Fibroblast of mammary gland (primary cell): ENCODE measurements at regions not wholly inside any gene's neighbourhood (a gene's known extent, or its start where the extent isn't known, plus 50 kb on each side); places are given as distances from the start of the nearest gene placed in this dataset.
"Not testable (repeated sequence)": the region's sequence is repeated elsewhere in the genome, so short reads cannot be mapped to it uniquely, and the experiment has no call there.

Source experiments
- DNase-seq: peaks from one replicate; pipeline ENCODE4 v3.0.0-alpha.2; 2010; ENCODE audit warnings: low read depth
- H3K4me3 ChIP-seq: 2 replicates; pipeline ENCODE4 v1.5.1; 2011; ENCODE audit warnings: low read depth, mild to moderate bottlenecking, low read length, moderate library complexity; ENCODE audit not compliant: control insufficient read depth
- TF ChIP-seq, protein P1 (sequence below): conservative IDR thresholded peaks from 2 replicates; pipeline ENCODE4 v1.5.1; 2011; ENCODE audit warnings: low read depth, low read length, inconsistent platforms; ENCODE audit not compliant: control insufficient read depth, insufficient read depth

DNA sequence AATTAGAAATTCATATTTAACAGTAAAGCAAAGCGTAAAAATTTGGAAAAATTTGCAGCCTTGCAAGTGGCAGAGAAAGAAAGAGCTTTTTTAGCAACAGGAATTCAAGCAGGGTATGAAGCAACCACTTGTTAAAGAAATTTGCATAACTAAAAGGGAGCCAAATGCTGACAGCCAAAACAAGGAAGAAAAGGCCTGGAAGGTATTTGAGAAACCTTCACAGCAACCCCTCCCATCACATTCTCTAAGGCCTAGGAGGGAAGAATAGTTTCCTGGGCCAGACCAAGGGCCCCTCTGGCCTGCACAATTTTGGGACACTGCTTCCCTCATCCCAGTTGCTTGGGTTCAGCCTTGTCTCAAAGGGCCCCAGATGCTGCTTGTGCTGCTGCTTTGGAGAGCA is 672.4 kb upstream of the TMPRSS15 start:
- DNase-seq = no peak
- H3K4me3 ChIP-seq = no peak overlapping the region
- TF ChIP-seq, protein P1, sequence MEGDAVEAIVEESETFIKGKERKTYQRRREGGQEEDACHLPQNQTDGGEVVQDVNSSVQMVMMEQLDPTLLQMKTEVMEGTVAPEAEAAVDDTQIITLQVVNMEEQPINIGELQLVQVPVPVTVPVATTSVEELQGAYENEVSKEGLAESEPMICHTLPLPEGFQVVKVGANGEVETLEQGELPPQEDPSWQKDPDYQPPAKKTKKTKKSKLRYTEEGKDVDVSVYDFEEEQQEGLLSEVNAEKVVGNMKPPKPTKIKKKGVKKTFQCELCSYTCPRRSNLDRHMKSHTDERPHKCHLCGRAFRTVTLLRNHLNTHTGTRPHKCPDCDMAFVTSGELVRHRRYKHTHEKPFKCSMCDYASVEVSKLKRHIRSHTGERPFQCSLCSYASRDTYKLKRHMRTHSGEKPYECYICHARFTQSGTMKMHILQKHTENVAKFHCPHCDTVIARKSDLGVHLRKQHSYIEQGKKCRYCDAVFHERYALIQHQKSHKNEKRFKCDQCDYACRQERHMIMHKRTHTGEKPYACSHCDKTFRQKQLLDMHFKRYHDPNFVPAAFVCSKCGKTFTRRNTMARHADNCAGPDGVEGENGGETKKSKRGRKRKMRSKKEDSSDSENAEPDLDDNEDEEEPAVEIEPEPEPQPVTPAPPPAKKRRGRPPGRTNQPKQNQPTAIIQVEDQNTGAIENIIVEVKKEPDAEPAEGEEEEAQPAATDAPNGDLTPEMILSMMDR = no peak

DNA sequence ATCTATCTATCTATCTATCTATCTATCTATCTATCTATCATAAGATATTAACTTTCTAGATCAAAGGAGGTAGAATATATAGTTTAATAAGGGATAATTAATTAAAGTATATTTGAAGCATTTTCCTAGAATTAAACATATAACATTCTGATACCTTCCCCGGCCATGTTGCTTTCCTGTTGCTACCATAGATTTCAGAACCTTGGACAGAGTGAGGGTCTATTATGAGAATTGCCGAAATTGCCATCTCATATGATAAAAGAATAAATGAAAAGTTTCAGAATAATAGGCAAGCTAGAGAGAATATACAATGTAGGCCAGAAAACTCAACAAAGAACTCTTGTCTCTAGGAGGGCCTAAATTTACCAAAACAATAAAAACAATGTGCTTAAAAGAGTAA is 706.1 kb upstream of the TMPRSS15 start:
- no peak for DNase-seq
- no peak overlapping the region for H3K4me3 ChIP-seq
- TF ChIP-seq, protein P1 = no peak

DNA sequence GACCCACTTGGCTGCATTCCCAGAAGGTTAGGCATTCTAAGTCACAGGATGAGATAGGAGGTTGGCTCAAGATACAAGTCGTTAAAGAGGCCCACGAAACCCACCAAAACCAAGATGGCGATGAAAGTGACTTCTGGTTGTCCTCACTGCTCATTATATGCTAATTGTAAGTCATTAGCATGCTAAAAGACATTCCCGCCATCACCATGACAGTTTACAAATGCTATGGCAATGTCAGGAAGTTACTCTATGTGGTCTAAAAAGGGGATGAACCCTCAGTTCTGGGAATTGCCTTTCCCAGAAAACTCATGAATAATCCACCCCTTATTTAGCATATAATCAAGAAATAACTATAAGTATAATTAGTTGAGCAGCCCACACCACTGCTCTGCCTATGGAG is 715.7 kb upstream of the TMPRSS15 start:
- not testable (repeated sequence) for H3K4me3 ChIP-seq, DNase-seq

DNA sequence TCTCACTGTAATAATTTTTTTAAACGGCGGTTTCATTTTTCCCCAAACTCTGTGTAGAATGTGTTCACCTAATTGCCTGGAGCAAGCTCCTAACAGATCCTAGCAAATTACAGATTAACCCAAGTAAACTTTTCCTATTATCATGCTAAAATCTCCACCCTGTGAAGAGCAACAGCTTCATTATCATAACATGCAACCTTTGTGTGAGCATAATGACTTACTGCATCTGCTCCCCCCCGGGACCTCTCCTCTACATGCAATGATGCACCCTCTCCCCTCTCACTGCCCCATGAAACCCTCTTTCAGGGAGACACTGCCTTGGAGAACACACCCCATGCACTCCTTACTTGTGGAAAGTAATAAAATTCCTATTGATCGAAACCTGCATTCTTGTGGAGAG is 717.0 kb upstream of the TMPRSS15 start:
- DNase-seq = no peak
- H3K4me3 ChIP-seq = no peak overlapping the region
- TF ChIP-seq, protein P1 = no peak

DNA sequence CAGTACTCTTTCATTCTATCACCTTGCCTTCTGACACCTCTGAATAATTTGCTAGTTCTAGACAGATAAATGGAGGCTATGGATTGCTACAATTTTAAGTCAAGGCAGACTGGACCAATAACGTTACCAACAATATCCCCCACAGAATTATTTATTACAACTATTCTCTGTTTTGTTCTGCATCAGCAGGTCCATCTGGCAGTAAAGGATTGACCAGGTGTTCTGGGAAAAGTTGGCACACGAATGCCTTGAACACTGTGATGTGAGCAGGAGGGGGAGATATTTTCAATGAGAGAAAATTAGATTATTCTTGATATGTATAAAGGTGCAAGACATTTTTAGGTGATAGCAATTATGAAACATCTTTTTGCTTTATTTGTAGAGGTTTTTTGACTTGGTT is 718.8 kb upstream of the TMPRSS15 start:
- TF ChIP-seq, protein P1 = no peak
- H3K4me3 ChIP-seq = no peak overlapping the region
- no peak for DNase-seq

DNA sequence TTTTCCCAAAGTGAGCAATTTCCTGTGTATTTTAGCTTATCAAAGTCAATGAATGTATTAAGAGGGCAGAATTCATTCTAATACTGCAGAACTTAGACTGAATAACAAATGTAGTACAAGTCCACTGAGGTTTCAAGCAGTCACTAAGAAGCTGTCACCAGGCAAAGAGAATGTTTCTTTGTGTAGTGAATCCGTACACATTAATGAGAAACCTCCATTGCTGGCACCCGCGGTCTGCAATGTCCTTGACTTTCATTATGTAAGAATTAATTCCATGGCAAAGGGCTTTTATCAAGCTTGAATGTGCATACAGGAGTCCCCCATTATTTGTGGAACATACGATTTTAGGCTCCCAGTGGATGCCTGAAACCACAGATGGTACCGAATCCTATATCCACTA is 719.5 kb upstream of the TMPRSS15 start:
- H3K4me3 ChIP-seq = no peak overlapping the region
- no peak for DNase-seq
- TF ChIP-seq, protein P1 = no peak

DNA sequence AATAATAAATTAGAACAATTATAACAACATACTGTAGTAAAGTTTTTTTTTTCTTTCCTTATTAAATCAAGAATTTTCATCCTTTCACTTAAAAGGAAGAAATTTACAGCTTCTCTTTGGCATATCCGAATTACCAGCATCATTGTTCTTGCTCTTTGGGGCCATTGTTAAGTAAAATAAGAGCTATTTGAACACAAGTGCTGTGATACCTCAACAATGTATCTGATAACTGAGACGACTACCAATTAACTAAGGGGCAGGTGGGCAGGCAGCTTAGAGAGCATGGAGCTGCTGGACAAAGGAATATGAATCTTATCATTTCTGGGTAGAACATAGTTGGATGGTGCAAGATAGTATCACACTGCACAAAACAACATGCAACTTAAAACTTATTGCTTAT is 719.9 kb upstream of the TMPRSS15 start:
- TF ChIP-seq, protein P1 = no peak
- no peak overlapping the region for H3K4me3 ChIP-seq
- no peak for DNase-seq

DNA sequence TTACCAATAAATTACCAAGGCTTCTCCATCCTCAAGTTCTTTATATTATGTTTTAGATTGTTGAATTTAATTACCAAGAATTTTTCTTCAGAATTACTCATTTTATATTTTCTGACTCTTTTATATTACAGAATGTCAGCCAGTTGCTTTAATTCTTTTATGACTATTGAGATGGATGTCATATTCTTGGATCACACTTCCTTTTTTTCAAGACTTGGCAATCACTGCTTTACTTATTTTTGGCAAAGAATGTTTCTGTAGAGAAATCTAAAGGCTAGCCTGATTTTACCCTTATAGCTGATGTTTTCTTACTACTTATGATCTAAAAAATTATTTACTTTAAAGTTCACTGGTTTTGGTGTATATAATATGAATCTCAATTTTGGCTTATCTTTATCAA is 721.1 kb upstream of the TMPRSS15 start:
- no peak for DNase-seq
- no peak overlapping the region for H3K4me3 ChIP-seq
- TF ChIP-seq, protein P1 = no peak
